Inferior parietal cortex (tissue), 1 donor: ENCODE measurements at regions not wholly inside any gene's neighbourhood (a gene's known extent, or its start where the extent isn't known, plus 50 kb on each side); places are given as distances from the start of the nearest gene placed in this dataset.

Experiments
- DNase-seq: peaks from one replicate; pipeline ENCODE4 v3.0.0-alpha.2; 2016; ENCODE audit errors: extremely low spot score

DNA sequence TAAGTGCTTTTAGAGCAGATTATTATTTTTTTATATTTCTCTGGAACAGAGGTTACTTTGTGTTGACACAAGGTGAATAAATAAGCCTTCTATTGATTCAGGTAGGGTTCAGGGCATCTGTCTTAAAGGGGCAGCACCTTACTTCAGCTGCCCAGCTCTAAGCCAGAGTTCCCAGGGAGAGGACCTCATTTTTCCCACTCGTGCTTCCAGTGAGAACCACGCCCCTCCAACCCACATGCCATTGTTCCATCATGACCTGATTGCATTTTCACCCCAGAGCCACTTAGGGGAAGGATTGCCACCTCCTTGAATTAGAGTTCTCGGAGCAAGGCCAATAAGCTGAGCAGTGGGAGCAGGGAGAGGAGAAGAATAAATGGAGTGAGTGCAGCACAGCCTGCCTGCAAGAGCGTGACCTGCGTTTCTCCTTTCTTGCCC lies 104.3 kb upstream of the FRY start:
- DNase-seq, result no peak

DNA sequence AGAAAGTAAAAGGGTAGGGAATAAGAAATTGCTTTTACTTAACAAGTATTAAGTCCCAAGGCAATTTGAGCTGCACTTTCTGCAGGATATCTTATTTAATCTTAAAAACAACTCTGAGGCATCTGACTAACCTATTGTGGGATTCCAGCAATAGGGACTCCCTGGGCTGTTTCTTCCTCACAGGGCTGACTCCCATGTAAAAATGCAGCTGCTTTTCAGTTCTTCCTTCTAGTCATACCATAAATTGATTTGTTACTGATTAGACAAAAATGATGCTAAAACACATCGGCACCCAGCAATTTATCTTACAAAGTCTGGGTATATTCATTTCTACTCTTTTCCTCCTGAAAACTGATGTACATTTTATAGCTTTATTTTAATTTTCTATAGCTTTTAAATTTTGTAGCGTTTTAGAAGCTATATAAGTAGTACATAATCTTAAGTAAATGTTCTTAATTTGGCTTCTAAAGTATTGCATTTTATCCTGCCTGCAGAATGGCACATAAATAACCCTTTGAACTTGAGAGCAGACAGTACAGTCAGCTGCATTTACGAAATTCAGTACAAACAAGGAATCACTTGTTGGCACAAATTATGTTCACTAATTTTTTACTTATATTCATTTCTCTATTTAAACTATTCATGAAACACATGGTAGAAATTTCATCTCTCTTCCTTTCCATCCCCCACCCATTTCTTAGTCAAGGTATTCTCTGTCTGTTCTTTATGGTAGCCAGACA lies 102.4 kb upstream of the FRY start:
- DNase-seq, result no peak

DNA sequence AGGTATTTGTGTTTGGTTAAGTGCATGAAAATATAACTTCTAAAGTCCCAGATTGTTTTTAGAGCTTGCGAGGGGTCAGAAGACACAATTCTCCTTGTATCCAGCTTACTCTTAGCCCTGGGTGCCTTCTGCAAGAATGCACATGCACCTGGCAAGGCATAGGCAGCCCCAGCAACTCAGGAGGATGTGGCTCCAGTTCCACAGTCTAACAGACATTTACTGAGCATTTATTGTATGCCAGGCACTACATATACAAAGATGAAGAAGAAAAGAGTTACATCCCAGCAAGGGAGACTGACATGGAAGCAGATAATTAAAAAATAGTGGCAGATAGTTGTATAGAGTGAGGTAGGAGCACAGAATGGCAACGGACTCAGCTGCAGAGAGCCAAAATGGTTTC lies 101.1 kb upstream of the FRY start:
- DNase-seq, result no peak

DNA sequence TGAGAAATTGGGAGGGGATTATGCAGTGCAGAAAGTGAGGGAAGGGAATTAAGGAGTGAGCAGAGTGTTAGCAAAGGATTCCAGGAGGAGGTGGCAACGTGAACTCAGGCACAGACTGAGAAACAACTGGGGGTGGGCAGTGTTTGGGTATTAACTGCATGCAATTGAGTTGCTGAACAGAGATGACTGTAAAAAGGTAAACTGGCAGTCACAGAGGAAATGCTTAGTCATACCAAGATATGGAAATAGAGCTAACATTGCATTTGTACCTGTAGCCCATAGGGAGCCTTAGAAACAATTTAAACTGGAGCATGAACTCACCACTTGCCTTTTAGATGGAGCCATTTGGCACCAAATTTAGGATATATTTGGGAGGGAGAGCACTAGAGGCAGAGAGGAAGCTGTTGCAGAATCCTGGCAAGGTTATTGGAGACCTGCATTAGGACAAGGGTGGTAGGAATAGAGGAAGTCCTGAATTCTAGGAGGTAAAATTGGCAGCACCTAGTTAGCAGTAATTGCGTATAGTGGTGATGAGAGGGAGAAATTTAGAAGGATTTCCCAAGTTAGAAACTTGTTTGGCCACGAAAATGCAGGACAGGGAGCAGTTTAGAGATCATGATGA lies 100.6 kb upstream of the FRY start:
- DNase-seq, result no peak

DNA sequence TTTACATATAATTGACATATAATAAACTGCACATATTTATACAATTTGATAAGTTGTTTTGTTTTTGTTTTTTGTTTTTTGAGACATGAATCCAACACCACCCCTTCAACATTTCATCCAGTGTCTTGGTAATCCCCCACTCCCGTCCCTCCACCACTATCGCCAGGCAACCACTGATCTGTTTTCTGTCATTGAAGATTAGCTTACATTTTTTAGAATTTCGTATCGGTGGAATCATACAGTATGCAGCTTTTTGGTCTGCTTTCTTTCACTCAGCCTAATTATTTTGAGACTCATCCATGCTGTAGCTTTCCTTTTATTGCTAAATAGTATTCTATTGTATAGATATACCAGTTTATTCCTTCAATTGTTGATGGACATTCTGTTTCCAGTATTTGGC lies 94.1 kb upstream of the FRY start:
- DNase-seq, result no peak

DNA sequence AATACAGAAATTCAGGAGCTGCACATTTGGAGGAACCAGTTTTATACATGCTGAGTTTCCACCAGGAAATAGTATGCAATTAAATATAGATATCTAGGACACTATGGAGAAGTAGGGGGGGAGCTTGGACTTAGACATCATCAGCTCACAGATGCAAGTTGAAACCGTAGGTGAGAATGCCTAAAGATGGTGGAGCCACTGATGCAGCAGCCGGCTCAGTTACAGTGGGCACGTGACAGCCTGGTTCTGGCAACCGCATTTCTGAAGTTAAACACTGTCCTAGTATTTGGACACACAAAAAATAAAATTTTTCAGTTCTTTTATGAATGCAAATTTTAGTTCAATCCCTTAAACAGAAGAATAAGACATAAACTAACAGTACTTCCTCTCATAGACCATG lies 91.5 kb upstream of the FRY start:
- no peak for DNase-seq

DNA sequence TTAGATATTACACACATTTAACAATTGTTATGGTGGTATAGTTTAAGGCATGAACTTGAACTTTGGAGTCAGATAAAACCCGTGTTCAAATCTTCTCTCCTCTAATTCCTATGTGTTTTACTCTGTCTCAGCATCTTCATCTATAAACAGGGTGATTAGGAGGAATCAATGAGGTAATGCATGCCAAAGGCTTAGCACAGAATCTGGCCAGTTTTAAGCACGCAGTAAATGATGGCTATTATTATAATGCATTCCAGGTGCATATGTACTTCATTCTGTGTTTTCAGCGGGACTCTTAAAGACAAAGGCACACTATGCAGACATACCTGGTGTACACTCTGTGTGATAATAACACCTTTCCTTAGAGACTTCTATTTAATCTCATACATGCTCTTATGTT lies 88.0 kb upstream of the FRY start:
- no peak for DNase-seq

DNA sequence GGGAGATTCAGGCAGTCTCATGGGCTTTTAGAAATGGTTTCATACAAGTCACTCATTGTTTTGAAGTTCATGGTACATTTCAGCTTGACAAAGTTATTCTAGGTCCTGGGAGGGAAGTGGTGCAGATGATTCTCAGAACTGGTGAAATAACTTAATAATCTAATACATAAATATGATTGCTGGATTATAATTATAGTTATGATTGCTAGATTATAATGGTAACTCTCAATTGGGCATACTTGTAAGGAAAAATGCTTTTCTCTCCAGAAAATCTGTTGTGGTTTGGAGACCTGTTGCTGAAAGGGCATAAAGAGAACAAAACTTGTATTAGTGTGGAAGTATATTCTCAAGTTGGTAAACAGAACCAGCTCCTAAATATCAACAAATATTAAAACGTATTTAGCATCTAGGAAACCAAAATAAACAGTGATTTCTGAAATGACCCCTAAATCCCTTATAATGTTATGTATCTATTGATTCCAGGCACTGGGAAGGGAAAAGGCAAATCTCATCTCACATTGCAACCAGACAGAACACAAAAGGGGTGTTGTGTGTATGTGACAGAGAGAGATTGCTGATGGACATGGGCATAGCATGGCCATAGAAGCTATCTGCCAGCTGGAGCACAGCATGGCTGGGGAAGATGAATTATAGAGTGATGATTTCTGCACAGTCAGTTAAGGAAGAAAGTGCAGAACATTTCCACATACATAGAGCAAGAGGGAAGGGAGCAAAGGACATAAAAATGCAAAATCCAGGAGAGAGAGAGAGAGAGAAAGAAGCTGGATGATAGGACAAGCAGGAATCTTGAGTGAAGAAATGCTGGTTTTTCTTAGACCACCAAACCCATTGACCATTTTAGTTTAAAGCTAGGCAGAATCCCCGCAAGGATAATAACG lies 87.1 kb upstream of the FRY start:
- no peak for DNase-seq

DNA sequence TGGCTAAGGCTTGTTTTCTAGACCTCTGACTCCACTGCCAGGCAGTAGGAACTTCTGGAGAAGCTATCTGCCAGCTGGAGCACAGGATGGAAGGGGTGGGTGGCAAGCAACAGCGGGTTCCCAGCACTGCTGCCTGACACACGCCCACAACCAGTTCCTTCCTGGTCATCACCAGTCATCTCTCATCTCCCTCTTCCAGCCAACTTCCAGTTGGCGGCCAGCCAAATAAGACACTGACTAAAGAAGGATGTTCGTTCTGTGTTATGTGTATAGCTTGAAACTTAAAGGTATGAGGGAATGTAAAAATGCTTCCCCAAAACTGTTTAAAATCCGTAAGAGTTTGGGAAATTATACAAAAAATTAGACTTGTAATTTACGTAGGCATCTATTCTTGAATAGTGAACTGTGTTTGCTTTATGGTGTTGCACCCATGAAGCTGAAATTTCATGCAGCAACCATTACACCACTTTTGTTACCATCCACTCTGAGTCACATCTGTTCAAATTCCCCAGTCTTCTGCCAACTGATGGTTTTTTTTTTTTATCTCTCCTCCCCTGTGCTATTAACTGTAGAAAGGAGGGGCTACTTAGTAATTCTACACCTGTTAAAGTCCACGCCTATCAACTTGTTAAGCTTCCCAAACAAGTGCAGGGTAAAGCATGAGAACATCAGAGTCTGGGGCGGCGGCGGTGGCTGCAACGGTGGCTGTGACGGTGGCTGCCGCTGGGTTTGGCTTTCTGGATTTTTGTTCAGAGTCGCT lies 86.2 kb upstream of the FRY start:
- peak; percentile 70 for DNase-seq

DNA sequence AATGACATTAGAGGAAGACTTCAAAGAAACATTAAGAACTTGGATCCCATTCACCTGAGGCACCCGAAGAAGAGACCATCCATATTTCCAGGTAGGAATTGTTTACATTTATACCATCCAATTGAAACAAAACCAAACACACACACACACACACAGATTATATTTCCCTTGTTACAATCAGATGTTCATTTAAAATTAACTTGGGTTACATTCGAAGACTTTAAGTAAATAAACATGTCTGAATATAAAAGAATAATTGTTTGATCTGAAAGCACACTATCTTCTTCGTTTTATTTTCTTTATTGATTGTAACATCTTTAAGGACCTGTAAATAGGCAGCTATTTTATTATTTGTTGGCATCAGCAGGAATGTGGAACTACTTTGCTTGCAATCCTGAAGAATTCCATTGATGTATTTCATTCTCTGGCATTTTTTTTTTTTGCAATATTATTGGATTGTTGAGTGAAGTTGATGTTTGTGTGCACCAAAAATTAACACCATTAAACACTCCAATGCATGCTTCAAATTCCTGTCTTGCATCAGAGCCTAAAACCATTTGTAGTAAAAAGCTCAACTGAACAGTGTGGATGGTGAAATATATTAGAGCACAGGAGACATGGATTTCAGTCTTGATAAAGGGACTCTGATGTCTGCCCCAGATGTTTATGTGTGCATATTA lies 85.3 kb upstream of the FRY start:
- DNase-seq, result no peak

DNA sequence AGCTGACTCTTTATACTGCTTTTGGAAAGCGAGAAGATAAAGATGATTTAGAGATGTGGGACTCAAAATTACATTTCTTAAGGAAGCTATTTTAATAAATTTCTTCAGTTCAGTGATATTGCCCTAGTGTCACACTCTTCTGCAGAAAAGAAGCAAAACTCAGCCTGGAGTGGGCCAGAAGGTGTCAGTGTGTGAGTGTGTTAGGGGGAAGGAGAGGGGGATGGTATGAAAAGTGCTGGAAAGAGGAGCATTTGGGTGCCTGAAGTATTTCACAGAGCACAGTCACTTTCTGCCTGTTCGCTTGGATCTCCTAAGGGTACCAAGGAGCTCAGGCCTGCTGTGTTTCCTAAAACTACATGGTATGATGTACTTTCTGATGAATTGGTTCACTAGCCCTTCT lies 84.5 kb upstream of the FRY start:
- DNase-seq, result no peak

DNA sequence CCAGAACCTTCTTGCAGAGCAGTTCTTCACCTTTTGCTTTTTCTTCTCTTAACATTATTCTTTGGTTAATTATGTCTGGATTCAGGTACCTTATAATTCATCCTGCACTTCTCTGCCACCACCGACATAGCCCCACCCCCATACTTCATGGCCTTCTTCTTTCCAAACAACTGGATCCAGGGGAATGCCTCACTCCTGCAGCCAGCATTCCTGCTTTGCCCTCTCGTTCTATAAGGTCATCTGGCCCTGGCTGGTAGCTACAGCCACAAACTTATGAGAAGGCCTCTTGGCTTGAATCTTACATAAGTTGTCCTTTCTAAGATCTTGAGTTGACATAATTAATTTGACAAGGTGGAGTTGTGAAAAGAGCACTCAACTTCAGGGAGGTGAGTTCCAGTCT lies 84.1 kb upstream of the FRY start:
- DNase-seq, result no peak

DNA sequence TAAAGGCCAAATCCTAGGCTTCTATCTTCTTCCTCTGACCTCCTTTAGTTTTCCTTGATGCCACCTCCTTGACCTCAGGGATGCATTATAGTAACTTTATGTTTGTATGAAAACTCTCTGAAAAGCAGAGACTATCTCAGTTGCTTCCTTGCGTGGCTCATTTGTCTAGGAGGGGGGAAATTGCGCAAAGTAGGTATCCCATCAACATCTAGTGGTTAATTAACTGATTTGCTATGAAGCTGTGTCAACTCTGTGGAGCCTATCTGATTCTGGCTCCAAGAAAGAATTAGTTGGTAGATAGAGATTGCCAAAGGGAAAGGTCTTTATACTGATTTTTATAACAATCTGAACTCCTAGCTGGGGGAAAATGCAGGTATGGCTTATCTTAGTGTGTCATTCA lies 82.1 kb upstream of the FRY start:
- no peak for DNase-seq

DNA sequence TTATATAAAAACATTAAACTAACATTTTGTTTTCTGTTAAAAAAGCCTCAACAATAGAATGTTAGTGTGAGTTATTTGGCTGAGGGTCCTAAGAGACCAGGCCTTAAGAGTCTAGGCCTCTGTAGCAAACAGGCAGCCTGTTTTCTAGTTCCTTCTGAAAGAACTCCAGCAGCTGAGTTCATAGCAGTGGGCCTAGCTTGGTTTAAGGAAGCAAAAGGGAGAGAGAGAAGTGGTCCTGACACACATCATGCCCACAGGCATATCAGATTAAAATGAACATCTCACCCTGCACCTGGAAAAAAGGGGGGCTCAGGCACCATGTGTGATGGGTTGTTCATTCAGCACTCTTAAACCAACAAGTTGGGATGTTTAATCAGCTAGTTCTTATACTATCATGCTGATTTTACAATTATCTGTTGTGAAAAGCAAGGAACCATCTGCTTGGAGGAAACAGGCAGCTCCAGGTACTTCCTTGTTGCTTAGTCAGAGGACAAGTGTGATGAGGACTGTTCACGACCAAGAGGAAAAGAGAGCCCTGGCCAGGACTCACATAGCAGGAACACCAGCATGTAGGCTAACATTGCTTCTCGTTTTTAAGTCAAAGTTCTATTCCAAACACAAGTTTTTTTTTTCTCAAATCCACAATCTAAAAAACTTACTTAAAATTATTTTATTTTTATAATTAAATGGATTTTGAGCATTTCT lies 81.3 kb upstream of the FRY start:
- DNase-seq, result no peak

DNA sequence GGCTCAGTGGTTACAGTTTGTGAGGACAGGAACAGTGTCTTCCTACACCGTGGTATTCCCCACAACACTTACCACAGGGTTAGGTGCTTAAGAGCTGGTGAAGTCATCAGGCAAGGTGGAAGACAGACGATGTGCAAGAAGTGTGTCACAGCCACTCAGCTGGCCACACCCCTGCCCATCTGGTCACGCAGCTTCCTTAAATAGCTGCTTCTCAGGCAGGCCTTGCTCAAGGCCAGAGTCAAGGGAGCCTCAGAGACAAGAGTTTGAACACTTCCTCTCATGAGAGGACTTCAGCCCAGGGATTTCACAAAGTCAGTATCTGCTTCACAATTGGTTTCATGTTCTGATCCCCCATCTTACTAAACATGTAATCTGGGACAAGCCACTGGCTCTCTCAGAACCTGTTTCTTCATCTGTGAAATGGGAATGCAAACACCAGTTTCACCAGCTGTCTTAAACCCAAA lies 80.3 kb upstream of the FRY start:
- no peak for DNase-seq

DNA sequence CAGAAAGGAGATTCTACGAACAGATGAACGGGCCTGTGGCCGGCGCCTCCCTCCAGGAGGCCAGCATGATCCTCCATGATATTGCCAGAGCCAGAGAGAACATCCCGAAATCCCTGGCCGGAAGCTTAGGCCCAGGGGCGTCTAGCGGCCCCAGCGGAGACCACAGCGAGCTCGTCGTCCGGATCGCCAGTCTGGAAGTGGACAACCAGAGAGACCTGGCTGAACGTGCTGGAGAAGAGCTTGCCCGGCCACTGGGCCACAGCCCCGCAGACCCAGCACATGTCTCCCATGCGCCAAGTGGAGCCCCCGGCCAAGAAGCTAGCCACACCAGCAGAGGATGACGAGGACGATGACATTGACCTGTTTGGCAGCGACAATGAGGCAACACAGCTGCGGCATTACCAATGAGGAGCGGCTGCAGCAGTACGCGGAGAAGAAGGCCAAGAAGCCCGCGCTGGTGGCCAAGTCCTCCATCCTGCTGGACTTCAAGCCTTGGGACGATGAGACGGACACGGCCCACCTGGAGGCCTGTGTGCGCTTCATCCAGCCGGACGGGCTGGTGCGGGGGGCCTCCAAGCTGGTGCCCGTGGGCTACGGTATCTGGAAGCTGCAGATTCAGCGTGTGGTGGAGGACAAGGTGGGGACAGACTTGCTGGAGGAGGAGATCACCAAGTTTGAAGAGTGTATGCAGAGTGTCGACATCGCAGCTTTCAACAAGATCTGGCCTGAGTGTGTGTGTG lies 78.8 kb upstream of the FRY start:
- DNase-seq, result no peak

DNA sequence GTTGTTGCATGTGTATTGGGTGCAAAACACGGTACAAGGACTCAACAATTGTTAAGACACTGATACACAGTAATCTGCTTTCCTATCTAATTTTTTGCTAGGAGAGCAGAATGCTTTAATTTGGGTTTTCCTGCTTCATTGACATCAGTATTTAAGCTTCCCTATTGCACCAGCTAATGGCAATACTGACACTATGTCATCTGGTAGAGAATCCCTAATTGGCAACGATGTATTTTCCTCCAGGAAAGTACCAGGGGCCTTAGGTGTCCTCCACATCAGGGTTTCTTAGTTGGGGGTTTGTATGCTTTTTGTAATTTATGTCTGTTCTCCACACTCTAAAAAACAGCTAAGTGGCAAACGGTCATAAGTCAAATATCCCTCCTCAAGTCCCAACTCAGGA lies 76.5 kb upstream of the FRY start:
- no peak for DNase-seq

DNA sequence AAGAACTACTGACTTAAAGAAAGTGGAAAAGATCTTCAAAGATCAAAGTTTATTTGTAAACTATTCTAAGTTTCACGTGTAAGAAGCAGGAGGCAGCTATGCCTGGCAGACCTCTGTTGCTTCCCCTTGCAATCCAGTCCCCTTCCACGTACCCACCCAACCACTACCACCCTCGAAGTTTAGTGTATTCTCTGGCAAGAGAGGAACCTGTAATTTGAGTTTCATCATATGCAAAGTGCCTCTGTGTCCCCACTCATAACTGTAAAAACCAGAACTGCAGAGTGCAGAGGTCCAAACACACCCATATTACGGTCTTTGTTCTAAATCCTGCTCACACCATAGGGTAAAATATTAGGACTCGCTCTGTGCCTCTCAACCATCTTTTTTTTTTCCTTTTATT lies 75.8 kb upstream of the FRY start:
- DNase-seq, result no peak

DNA sequence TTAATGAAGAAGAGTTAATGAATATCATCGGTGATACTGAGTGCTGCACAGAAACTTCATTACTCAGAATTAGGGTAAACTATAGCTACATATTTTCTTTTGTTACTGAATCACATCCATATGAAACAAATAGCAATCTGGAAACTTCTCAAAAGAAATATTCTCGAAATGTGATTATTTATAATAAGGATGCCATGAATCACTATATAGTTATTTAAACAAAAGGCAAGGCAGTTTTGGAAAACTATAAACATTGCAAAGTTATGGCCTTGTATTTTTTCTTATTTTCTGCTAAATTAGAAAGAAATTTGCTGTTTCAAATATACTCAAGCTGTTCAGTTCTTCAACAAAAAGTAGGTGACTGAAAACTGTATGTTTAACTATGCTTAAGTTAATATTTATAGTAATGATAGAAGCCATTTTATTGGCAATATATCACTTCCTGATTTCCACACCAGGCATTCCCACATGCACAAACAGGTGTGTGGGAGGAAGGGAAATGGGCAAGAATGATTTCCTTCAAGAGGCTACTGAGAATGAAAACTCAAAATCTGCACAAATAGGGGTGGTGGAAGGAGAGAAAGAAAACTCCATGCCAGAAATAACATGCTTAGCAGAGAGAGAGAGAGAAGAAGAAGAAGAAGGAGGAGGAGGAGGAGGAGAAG lies 74.5 kb upstream of the FRY start:
- DNase-seq, result no peak
